Pancreas (tissue), 10 donors: ENCODE measurements at regions not wholly inside any gene's neighbourhood (a gene's known extent, or its start where the extent isn't known, plus 50 kb on each side); places are given as distances from the start of the nearest gene placed in this dataset.
A peak's percentile ranks its signal among the peaks of the same experiment; 100 is the strongest.

ENCODE experiments used
- ATAC-seq, 4 donors: fragments of 200-7000 bp; cut with Tn5 transposase; one replicate each; pipeline versions ENCODE4 v1.8.0 to v1.9.1; 2020; ENCODE audit warnings: mild to moderate bottlenecking in 4 of 4, moderate library complexity in 4 of 4
- DNase-seq, 6 donors: peaks; one replicate each; pipeline ENCODE4 v3.0.0-alpha.2; 2020
- FAIRE-seq: peaks from 2 replicates; lab custom pipeline; 2012; peaks lifted over from hg19 to GRCh38; lab: Jason Lieb, UNC
- H3K27ac ChIP-seq, 4 donors: fragments of 200-600 bp; sonication (generic); 1 replicate in 3 of 4; 2 replicates in 1 of 4; pipeline versions ENCODE4 v1.5.0 to v1.8.0; 2020
- H3K27me3 ChIP-seq, 4 donors: fragments of 200-600 bp; one replicate each; pipeline ENCODE4 v1.8.0; 2021
- H3K36me3 ChIP-seq, 3 donors: fragments of 200-600 bp; sonication (generic) in 1 of 3; one replicate each; pipeline versions ENCODE4 v1.5.0 to v1.8.0; 2020 to 2021
- H3K4me1 ChIP-seq, 3 donors: fragments of 200-600 bp; one replicate each; pipeline ENCODE4 v1.8.0; 2021
- H3K4me3 ChIP-seq, 4 donors: fragments of 200-600 bp; sonication (generic) in 2 of 4; one replicate each; pipeline versions ENCODE4 v1.5.0 to v1.8.0; 2020 to 2021
- H3K9me3 ChIP-seq, 4 donors: fragments of 200-600 bp; one replicate each; pipeline ENCODE4 v1.8.0; 2021
- CTCF ChIP-seq, 4 donors: fragments of 200-600 bp; sonication (generic) in 3 of 4; IDR thresholded peaks; one replicate each; pipeline versions ENCODE4 v1.5.0 to v1.8.0; 2021; ENCODE audit warnings: antibody characterized with exemption in 4 of 4
- WGBS, 2 donors: extraction: QIAGEN DNeasy Blood & Tissue Kit; methylation state at CpG; one replicate each; pipeline ENCODE4 v1.1.7; 2013; 5-methylcytosine and 5-hydroxymethylcytosine counted together
- intact Hi-C, 3 donors: fragments of 100-400 bp; cut with DNase I; formaldehyde crosslinking; loops; one replicate each; pipeline versions ENCODE4 v1.11.1 to v1.14.2; 2022
- donor health status: healthy with polysubstance abuse.
- donor health status: DM: no; HTN: no; CAD: no; lungs with moderate emphysema.
- donor health status: DM: no; HTN: no; CAD: no.
- donor health status: control.
- donor health status: control.
- donor health status: Bipolar disorder and iron deficiency.
- donor health status: DM: yes; HTN: yes; CAD: no.
- donor health status: DM: no; HTN: no; CAD: no.
- donor health status: DM: no; HTN: no; CAD: no.
- donor health status: DM: yes; HTN: yes; CAD: no.

- 89 to 91% methylated on average over 3 of the region's 3 CpGs for WGBS, 2 donors
- ATAC-seq, result no peak
- intact Hi-C loops, result no loop called here
Measured at GRCh38 chr5:99119326-99119725, 190.5 kb upstream of the CHD1 start.

GRCh38 chr5:99116526-99116925 is 187.7 kb upstream of the CHD1 start:
- H3K4me3 ChIP-seq, result no peak overlapping the region
- no peaks in the 10 kb centered on the region for H3K36me3 ChIP-seq
- H3K27ac ChIP-seq, result no peak overlapping the region
- DNase-seq (no peak), ATAC-seq (no peak), FAIRE-seq (no peak)
- intact Hi-C loops, result no loop called here
- 58 to 64% methylated on average over 4 of the region's 4 CpGs for WGBS, 2 donors
- H3K27me3 ChIP-seq, result no peaks in the 10 kb centered on the region
- no peaks in the 10 kb centered on the region for H3K9me3 ChIP-seq
- no peak for TF ChIP-seq CTCF (IDR thresholded peaks at IDR 0.05)
- H3K4me1 ChIP-seq, result no peaks in the 10 kb centered on the region

More at GRCh38 chr5:99119326-99119725, 190.5 kb upstream of the CHD1 start:
- Histone ChIP-seq H3K27ac (no peak overlapping the region), H3K4me3 (no peak overlapping the region), H3K4me1 (no peaks in the 10 kb centered on the region), H3K9me3 (no peaks in the 10 kb centered on the region), H3K27me3 (no peaks in the 10 kb centered on the region), H3K36me3 (no peaks in the 10 kb centered on the region)
- no peak for TF ChIP-seq CTCF (IDR thresholded peaks at IDR 0.05)
- no peak for FAIRE-seq
- no peak for DNase-seq

GRCh38 chr5:99109894-99110293 is 181.1 kb upstream of the CHD1 start:
- Histone ChIP-seq H3K36me3 (no peaks in the 10 kb centered on the region), H3K4me3 (no peak overlapping the region), H3K4me1 (no peaks in the 10 kb centered on the region), H3K9me3 (no peaks in the 10 kb centered on the region), H3K27ac (no peak overlapping the region), H3K27me3 (no peaks in the 10 kb centered on the region)
- no peak for ATAC-seq
- FAIRE-seq, result no peak
- DNase-seq, result no peak
- WGBS, 2 donors, result 79 to 83% methylated on average over 4 of the region's 4 CpGs
- TF ChIP-seq CTCF (IDR thresholded peaks at IDR 0.05), result no peak
- intact Hi-C loops, result no loop called here

- FAIRE-seq, result no peak
- 35 to 39% methylated on average over 3 of the region's 3 CpGs for WGBS, 2 donors
- no peaks in the 10 kb centered on the region for H3K36me3 ChIP-seq
- no peak overlapping the region for H3K4me3 ChIP-seq
- no peak overlapping the region for H3K27ac ChIP-seq
- no peaks in the 10 kb centered on the region for H3K4me1 ChIP-seq
- no peak for ATAC-seq
- intact Hi-C loops, result no loop called here
- DNase-seq, result no peak
- no peaks in the 10 kb centered on the region for H3K27me3 ChIP-seq
- no peaks in the 10 kb centered on the region for H3K9me3 ChIP-seq
- no peak for TF ChIP-seq CTCF (IDR thresholded peaks at IDR 0.05)
Measured at GRCh38 chr5:99105216-99105615, 176.4 kb upstream of the CHD1 start.

GRCh38 chr5:99104538-99105132 is 175.8 kb upstream of the CHD1 start:
- Histone ChIP-seq H3K4me1 (no peaks in the 10 kb centered on the region), H3K27ac (no peak overlapping the region), H3K36me3 (no peaks in the 10 kb centered on the region), H3K9me3 (no peaks in the 10 kb centered on the region), H3K4me3 (no peak overlapping the region), H3K27me3 (no peaks in the 10 kb centered on the region)
- ATAC-seq, result peak in 3 of 4 donors; percentile 68 to 75 (median 73)
- peak; percentile 90 for FAIRE-seq
- peak; percentile 5 to 58 (median 42) for TF ChIP-seq CTCF (IDR thresholded peaks at IDR 0.05)
- 0% methylated on average over 2 of the region's 2 CpGs for WGBS, 2 donors
- no peak for DNase-seq
- intact Hi-C loops, result no loop called here
